ENCODE measurements at regions not wholly inside any gene's neighbourhood (a gene's known extent, or its start where the extent isn't known, plus 50 kb on each side); places are given as distances from the start of the nearest gene placed in this dataset.
"Not testable (repeated sequence)": the region's sequence is repeated elsewhere in the genome, so short reads cannot be mapped to it uniquely, and the experiment has no call there.

- Histone ChIP-seq H3K27me3 (ENCODE audit: control insufficient read depth, low read length) (no peaks in the 10 kb centered on the region), H3F3A (ENCODE audit: control insufficient read depth, insufficient read depth) (no peaks in the 10 kb centered on the region), H3K27ac (ENCODE audit: low read depth, low read length) (no peak overlapping the region), H3K9me3 (ENCODE audit: control insufficient read depth, insufficient read depth, low read length) (no peaks in the 10 kb centered on the region), H3K79me2 (ENCODE audit: control insufficient read depth, low read length) (no peaks in the 10 kb centered on the region), H3K9me2 (replicated peaks; ENCODE audit: control insufficient read depth, low read length) (no peaks in the 10 kb centered on the region), H3K4me1 (ENCODE audit: control insufficient read depth, low read length) (no peaks in the 10 kb centered on the region), H3K4me3 (ENCODE audit: low read length) (no peak overlapping the region), H3K36me3 (ENCODE audit: control insufficient read depth, low read length) (no peaks in the 10 kb centered on the region), H4K20me1 (ENCODE audit: control insufficient read depth, insufficient read depth, low read depth, low read length) (no peaks in the 10 kb centered on the region), H3K4me2 (ENCODE audit: low read length) (no peak overlapping the region)
- TF ChIP-seq EZH2phosphoT487 (IDR thresholded peaks at IDR 0.05; ENCODE audit: borderline replicate concordance, low read length) (no peak), CTCF (IDR thresholded peaks at IDR 0.05; ENCODE audit: low read depth, low read length, poor library complexity, severe bottlenecking) (no peak)
Observed at GRCh38 chr1:232416026-232416568, 213.8 kb downstream of the SIPA1L2 start.

GRCh38 chr1:232415481-232415880 is 214.5 kb downstream of the SIPA1L2 start:
- H3K9me3 ChIP-seq (ENCODE audit: control insufficient read depth, insufficient read depth, low read length); H3K4me1 ChIP-seq (ENCODE audit: control insufficient read depth, low read length); H3K4me3 ChIP-seq (ENCODE audit: low read length); H3K79me2 ChIP-seq (ENCODE audit: control insufficient read depth, low read length); H3K4me2 ChIP-seq (ENCODE audit: low read length); H3K27ac ChIP-seq (ENCODE audit: low read depth, low read length); H3F3A ChIP-seq (ENCODE audit: control insufficient read depth, insufficient read depth); H3K9me2 ChIP-seq (replicated peaks; ENCODE audit: control insufficient read depth, low read length); H3K36me3 ChIP-seq (ENCODE audit: control insufficient read depth, low read length); H3K27me3 ChIP-seq (ENCODE audit: control insufficient read depth, low read length); H4K20me1 ChIP-seq (ENCODE audit: control insufficient read depth, insufficient read depth, low read depth, low read length): not testable (repeated sequence)

GRCh38 chr1:232414100-232414499 is 215.8 kb downstream of the SIPA1L2 start:
- no peaks in the 10 kb centered on the region for H3K4me1 ChIP-seq (ENCODE audit: control insufficient read depth, low read length)
- H3K79me2 ChIP-seq (ENCODE audit: control insufficient read depth, low read length) = no peaks in the 10 kb centered on the region
- no peaks in the 10 kb centered on the region for H3K9me2 ChIP-seq (replicated peaks; ENCODE audit: control insufficient read depth, low read length)
- TF ChIP-seq EZH2phosphoT487 (IDR thresholded peaks at IDR 0.05; ENCODE audit: borderline replicate concordance, low read length) (no peak), CTCF (IDR thresholded peaks at IDR 0.05; ENCODE audit: low read depth, low read length, poor library complexity, severe bottlenecking) (no peak)
- no peaks in the 10 kb centered on the region for H4K20me1 ChIP-seq (ENCODE audit: control insufficient read depth, insufficient read depth, low read depth, low read length)
- H3K9me3 ChIP-seq (ENCODE audit: control insufficient read depth, insufficient read depth, low read length) = no peaks in the 10 kb centered on the region
- no peak overlapping the region for H3K27ac ChIP-seq (ENCODE audit: low read depth, low read length)
- no peaks in the 10 kb centered on the region for H3K36me3 ChIP-seq (ENCODE audit: control insufficient read depth, low read length)
- no peak overlapping the region for H3K4me3 ChIP-seq (ENCODE audit: low read length)
- no peaks in the 10 kb centered on the region for H3F3A ChIP-seq (ENCODE audit: control insufficient read depth, insufficient read depth)
- no peak overlapping the region for H3K4me2 ChIP-seq (ENCODE audit: low read length)
- no peaks in the 10 kb centered on the region for H3K27me3 ChIP-seq (ENCODE audit: control insufficient read depth, low read length)

- Histone ChIP-seq H3K4me2 (ENCODE audit: low read length) (no peak overlapping the region), H3K9me2 (replicated peaks; ENCODE audit: control insufficient read depth, low read length) (no peaks in the 10 kb centered on the region), H3K27me3 (ENCODE audit: control insufficient read depth, low read length) (no peaks in the 10 kb centered on the region), H3K9me3 (ENCODE audit: control insufficient read depth, insufficient read depth, low read length) (no peaks in the 10 kb centered on the region), H3K79me2 (ENCODE audit: control insufficient read depth, low read length) (no peaks in the 10 kb centered on the region), H3K4me1 (ENCODE audit: control insufficient read depth, low read length) (no peaks in the 10 kb centered on the region), H3K4me3 (ENCODE audit: low read length) (no peak overlapping the region), H3K27ac (ENCODE audit: low read depth, low read length) (no peak overlapping the region), H3F3A (ENCODE audit: control insufficient read depth, insufficient read depth) (no peaks in the 10 kb centered on the region), H4K20me1 (ENCODE audit: control insufficient read depth, insufficient read depth, low read depth, low read length) (no peaks in the 10 kb centered on the region), H3K36me3 (ENCODE audit: control insufficient read depth, low read length) (no peaks in the 10 kb centered on the region)
- TF ChIP-seq EZH2phosphoT487 (IDR thresholded peaks at IDR 0.05; ENCODE audit: borderline replicate concordance, low read length) (no peak), CTCF (IDR thresholded peaks at IDR 0.05; ENCODE audit: low read depth, low read length, poor library complexity, severe bottlenecking) (no peak)
Observed at GRCh38 chr1:232413674-232414073, 216.3 kb downstream of the SIPA1L2 start.

All from DOHH2 (cell line).